ENCODE measurements at regions not wholly inside any gene's neighbourhood (a gene's known extent, or its start where the extent isn't known, plus 50 kb on each side); places are given as distances from the start of the nearest gene placed in this dataset.

- no peak overlapping the region for H3K4me3 ChIP-seq (ENCODE audit: low read depth in 1 of 2, low read length in 2 of 2)
- ATAC-seq (ENCODE audit: insufficient read depth, low read depth) = no peak
These were observed 330.5 kb upstream of the B3GALT2 start for GRCh38 chr1:193516755-193517388.

GRCh38 chr1:193514397-193514796 lies 328.0 kb upstream of the B3GALT2 start:
- Histone ChIP-seq H3K4me3 (ENCODE audit: low read depth in 1 of 2, low read length in 2 of 2) (no peak overlapping the region), H3K9me3 (ENCODE audit: insufficient read depth, low read length, severe bottlenecking) (no peaks in the 10 kb centered on the region), H3K27me3 (ENCODE audit: insufficient read depth, low read length, poor library complexity) (no peaks in the 10 kb centered on the region), H3K79me2 (ENCODE audit: insufficient read depth, low read length) (no peaks in the 10 kb centered on the region), H4K20me1 (ENCODE audit: insufficient read depth, low read length) (no peaks in the 10 kb centered on the region), H3K4me1 (ENCODE audit: insufficient read depth, low read length) (no peaks in the 10 kb centered on the region), H2AFZ (ENCODE audit: low read depth, low read length) (no peak overlapping the region), H3K27ac (ENCODE audit: low read length) (no peak overlapping the region), H3K4me2 (ENCODE audit: insufficient read depth, low read length) (no peak overlapping the region), H3K9ac (ENCODE audit: low read depth, low read length) (no peak overlapping the region), H3K36me3 (ENCODE audit: insufficient read depth, low read length) (no peaks in the 10 kb centered on the region)
- TF ChIP-seq, protein P1, sequence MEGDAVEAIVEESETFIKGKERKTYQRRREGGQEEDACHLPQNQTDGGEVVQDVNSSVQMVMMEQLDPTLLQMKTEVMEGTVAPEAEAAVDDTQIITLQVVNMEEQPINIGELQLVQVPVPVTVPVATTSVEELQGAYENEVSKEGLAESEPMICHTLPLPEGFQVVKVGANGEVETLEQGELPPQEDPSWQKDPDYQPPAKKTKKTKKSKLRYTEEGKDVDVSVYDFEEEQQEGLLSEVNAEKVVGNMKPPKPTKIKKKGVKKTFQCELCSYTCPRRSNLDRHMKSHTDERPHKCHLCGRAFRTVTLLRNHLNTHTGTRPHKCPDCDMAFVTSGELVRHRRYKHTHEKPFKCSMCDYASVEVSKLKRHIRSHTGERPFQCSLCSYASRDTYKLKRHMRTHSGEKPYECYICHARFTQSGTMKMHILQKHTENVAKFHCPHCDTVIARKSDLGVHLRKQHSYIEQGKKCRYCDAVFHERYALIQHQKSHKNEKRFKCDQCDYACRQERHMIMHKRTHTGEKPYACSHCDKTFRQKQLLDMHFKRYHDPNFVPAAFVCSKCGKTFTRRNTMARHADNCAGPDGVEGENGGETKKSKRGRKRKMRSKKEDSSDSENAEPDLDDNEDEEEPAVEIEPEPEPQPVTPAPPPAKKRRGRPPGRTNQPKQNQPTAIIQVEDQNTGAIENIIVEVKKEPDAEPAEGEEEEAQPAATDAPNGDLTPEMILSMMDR (IDR thresholded peaks at IDR 0.05; ENCODE audit: borderline replicate concordance, extremely low read depth, low read length, poor library complexity, severe bottlenecking) = no peak
- TF ChIP-seq EZH2 (IDR thresholded peaks at IDR 0.05; ENCODE audit: borderline replicate concordance, low read depth, low read length, severe bottlenecking) = no peak
- ATAC-seq (ENCODE audit: insufficient read depth, low read depth) (no peak), DNase-seq (no peak)

More at GRCh38 chr1:193516755-193517388, 330.5 kb upstream of the B3GALT2 start:
- no peak overlapping the region for H3K4me2 ChIP-seq (ENCODE audit: insufficient read depth, low read length)
- H3K27ac ChIP-seq (ENCODE audit: low read length) = no peak overlapping the region
- no peaks in the 10 kb centered on the region for H3K9me3 ChIP-seq (ENCODE audit: insufficient read depth, low read length, severe bottlenecking)
- DNase-seq = no peak
- H4K20me1 ChIP-seq (ENCODE audit: insufficient read depth, low read length) = no peaks in the 10 kb centered on the region
- H3K9ac ChIP-seq (ENCODE audit: low read depth, low read length) = no peak overlapping the region
- H3K36me3 ChIP-seq (ENCODE audit: insufficient read depth, low read length) = no peaks in the 10 kb centered on the region
- H3K79me2 ChIP-seq (ENCODE audit: insufficient read depth, low read length) = no peaks in the 10 kb centered on the region
- TF ChIP-seq, protein P1 (IDR thresholded peaks at IDR 0.05; ENCODE audit: borderline replicate concordance, extremely low read depth, low read length, poor library complexity, severe bottlenecking) = no peak
- TF ChIP-seq EZH2 (IDR thresholded peaks at IDR 0.05; ENCODE audit: borderline replicate concordance, low read depth, low read length, severe bottlenecking) = no peak
- no peaks in the 10 kb centered on the region for H3K4me1 ChIP-seq (ENCODE audit: insufficient read depth, low read length)
- H2AFZ ChIP-seq (ENCODE audit: low read depth, low read length) = no peak overlapping the region
- H3K27me3 ChIP-seq (ENCODE audit: insufficient read depth, low read length, poor library complexity) = no peaks in the 10 kb centered on the region

DNA sequence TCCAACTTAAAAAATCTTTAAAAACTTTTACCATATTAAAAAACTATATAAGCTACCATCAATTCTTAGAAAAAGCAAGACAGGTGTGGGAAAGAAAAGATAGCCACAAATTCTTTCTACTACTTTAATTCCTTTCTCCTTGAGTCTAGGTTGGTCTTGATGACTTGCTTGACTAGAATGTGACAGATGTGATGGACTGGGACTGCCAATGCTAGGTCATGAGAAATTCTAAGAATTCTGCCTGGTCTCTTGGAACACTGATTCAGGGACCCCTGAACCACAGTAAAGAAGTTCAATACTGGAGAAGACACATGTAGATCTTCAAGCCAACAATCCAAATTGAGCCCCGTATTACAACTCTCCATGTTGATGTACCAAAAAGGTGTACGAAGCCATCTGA lies 326.6 kb upstream of the B3GALT2 start:
- ATAC-seq (ENCODE audit: insufficient read depth, low read depth) = no peak

More for the DNA sequence above, 326.6 kb upstream of the B3GALT2 start:
- H3K79me2 ChIP-seq (ENCODE audit: insufficient read depth, low read length) = no peaks in the 10 kb centered on the region
- H4K20me1 ChIP-seq (ENCODE audit: insufficient read depth, low read length) = no peaks in the 10 kb centered on the region
- TF ChIP-seq, protein P1 (IDR thresholded peaks at IDR 0.05; ENCODE audit: borderline replicate concordance, extremely low read depth, low read length, poor library complexity, severe bottlenecking) = no peak
- no peak for TF ChIP-seq EZH2 (IDR thresholded peaks at IDR 0.05; ENCODE audit: borderline replicate concordance, low read depth, low read length, severe bottlenecking)
- no peak overlapping the region for H3K4me2 ChIP-seq (ENCODE audit: insufficient read depth, low read length)
- no peaks in the 10 kb centered on the region for H3K27me3 ChIP-seq (ENCODE audit: insufficient read depth, low read length, poor library complexity)
- no peak overlapping the region for H3K9ac ChIP-seq (ENCODE audit: low read depth, low read length)
- no peaks in the 10 kb centered on the region for H3K36me3 ChIP-seq (ENCODE audit: insufficient read depth, low read length)
- H3K4me1 ChIP-seq (ENCODE audit: insufficient read depth, low read length) = no peaks in the 10 kb centered on the region
- no peak overlapping the region for H3K4me3 ChIP-seq (ENCODE audit: low read depth in 1 of 2, low read length in 2 of 2)
- no peak overlapping the region for H3K27ac ChIP-seq (ENCODE audit: low read length)
- no peak for DNase-seq
- H2AFZ ChIP-seq (ENCODE audit: low read depth, low read length) = no peak overlapping the region
- H3K9me3 ChIP-seq (ENCODE audit: insufficient read depth, low read length, severe bottlenecking) = no peaks in the 10 kb centered on the region
